HEK293 (cell line): ENCODE measurements at regions not wholly inside any gene's neighbourhood (a gene's known extent, or its start where the extent isn't known, plus 50 kb on each side); places are given as distances from the start of the nearest gene placed in this dataset.

ENCODE experiments used
- CTCF ChIA-PET: fragments of 350-600 bp; formaldehyde crosslinking; extraction: SDS; loops from one replicate; lab custom pipeline; 2021; ENCODE audit warnings: antibody characterized with exemption; lab: Yijun Ruan, JAX
- POLR2A ChIA-PET: fragments of 300-600 bp; formaldehyde crosslinking; extraction: SDS; loops from one replicate; lab custom pipeline; 2020; ENCODE audit warnings: antibody characterized with exemption, inconsistent platforms; lab: Yijun Ruan, JAX
- H3K27ac ChIP-seq: fragments of 200-500 bp; sonication (Bioruptor generic); 2 replicates; pipeline ENCODE4 v1.5.1; 2014; ENCODE audit warnings: low read depth, low read length, control low read depth, inconsistent platforms; ENCODE audit errors: extremely low read depth
- H3K36me3 ChIP-seq, 2 experiments: fragments of 200-500 bp in 1 of 2; sonication (Bioruptor generic) in 1 of 2; 1 replicate in 1 of 2; 2 replicates in 1 of 2; pipeline ENCODE4 v1.5.1; 2014 to 2017; ENCODE audit warnings: inconsistent platforms in 2 of 2, low read length in 2 of 2; ENCODE audit not compliant: control insufficient read depth in 2 of 2, insufficient read depth in 1 of 2
- H3K4me1 ChIP-seq: fragments of 200-500 bp; sonication (Bioruptor generic); 2 replicates; pipeline ENCODE4 v1.5.1; 2014; ENCODE audit warnings: mild to moderate bottlenecking, low read length, inconsistent platforms; ENCODE audit not compliant: control insufficient read depth, insufficient read depth
- H3K4me3 ChIP-seq: 2 replicates; pipeline ENCODE4 v1.5.1; 2011; ENCODE audit warnings: low read depth, mild to moderate bottlenecking, control low read depth, low read length, moderate library complexity
- H3K9me3 ChIP-seq: fragments of 200-500 bp; sonication (Bioruptor generic); 2 replicates; pipeline ENCODE4 v1.5.1; 2014; ENCODE audit warnings: low read depth, low read length, inconsistent platforms; ENCODE audit not compliant: control insufficient read depth, insufficient read depth
- ATF2 ChIP-seq: fragments of 450-650 bp; formaldehyde crosslinking; IDR thresholded peaks from 2 replicates; pipeline ENCODE4 v1.5.1; 2016; ENCODE audit warnings: missing biosample characterization, missing genetic modification characterization, low read depth
- ELK4 ChIP-seq: IDR thresholded peaks from 2 replicates; pipeline ENCODE4 v1.6.1; 2011; ENCODE audit warnings: mild to moderate bottlenecking, low read depth, low read length, borderline replicate concordance
- GLI2 ChIP-seq: fragments of 450-650 bp; formaldehyde crosslinking; IDR thresholded peaks from 2 replicates; pipeline ENCODE4; 2017; ENCODE audit warnings: missing biosample characterization, missing genetic modification characterization, low read depth, borderline replicate concordance
- GLIS2 ChIP-seq: fragments of 450-650 bp; formaldehyde crosslinking; IDR thresholded peaks from 2 replicates; pipeline ENCODE4 v1.5.1; 2016; ENCODE audit warnings: missing biosample characterization, missing genetic modification characterization
- HOXD13 ChIP-seq: sonication (generic); formaldehyde crosslinking; IDR thresholded peaks from 2 replicates; pipeline ENCODE4 v1.8.0; 2022; ENCODE audit warnings: missing genetic modification reagents, borderline replicate concordance
- RBAK ChIP-seq: fragments of 450-650 bp; formaldehyde crosslinking; IDR thresholded peaks from 2 replicates; pipeline ENCODE4 v1.5.1; 2016; ENCODE audit warnings: missing biosample characterization, missing genetic modification characterization
- REPIN1 ChIP-seq: fragments of 450-650 bp; formaldehyde crosslinking; IDR thresholded peaks from 2 replicates; pipeline ENCODE4 v1.5.1; 2017; ENCODE audit warnings: missing biosample characterization, missing genetic modification characterization, low read depth
- YY1 ChIP-seq: fragments of 450-650 bp; formaldehyde crosslinking; IDR thresholded peaks from 2 replicates; pipeline ENCODE4 v1.5.1; 2018; ENCODE audit warnings: missing biosample characterization, missing genetic modification characterization
- ZNF133 ChIP-seq: fragments of 450-650 bp; formaldehyde crosslinking; IDR thresholded peaks from 2 replicates; pipeline ENCODE4 v1.5.1; 2016; ENCODE audit warnings: missing biosample characterization, missing genetic modification characterization
- ZNF157 ChIP-seq: fragments of 450-650 bp; formaldehyde crosslinking; IDR thresholded peaks from 2 replicates; pipeline ENCODE4 v1.5.1; 2016; ENCODE audit warnings: missing biosample characterization, missing genetic modification characterization
- ZNF16 ChIP-seq: fragments of 450-650 bp; formaldehyde crosslinking; IDR thresholded peaks from 2 replicates; pipeline ENCODE4 v1.5.1; 2016; ENCODE audit warnings: low read depth, missing biosample characterization, missing genetic modification characterization
- ZNF169 ChIP-seq: fragments of 450-650 bp; formaldehyde crosslinking; IDR thresholded peaks from 2 replicates; pipeline ENCODE4 v1.5.1; 2016; ENCODE audit warnings: missing biosample characterization, missing genetic modification characterization
- ZNF175 ChIP-seq: fragments of 450-650 bp; formaldehyde crosslinking; IDR thresholded peaks from 2 replicates; pipeline ENCODE4 v1.5.1; 2016; ENCODE audit warnings: missing biosample characterization, missing genetic modification characterization
- ZNF2 ChIP-seq: fragments of 450-650 bp; formaldehyde crosslinking; IDR thresholded peaks from 2 replicates; pipeline ENCODE4 v1.5.1; 2016; ENCODE audit warnings: missing biosample characterization, missing genetic modification characterization
- ZNF354C ChIP-seq: fragments of 450-650 bp; formaldehyde crosslinking; IDR thresholded peaks from 2 replicates; pipeline ENCODE4 v1.5.1; 2016; ENCODE audit warnings: missing biosample characterization, missing genetic modification characterization, low read depth, borderline replicate concordance
- ZNF366 ChIP-seq: fragments of 450-650 bp; formaldehyde crosslinking; conservative IDR thresholded peaks from 2 replicates; pipeline ENCODE4 v1.5.1; 2016; ENCODE audit warnings: missing biosample characterization, missing genetic modification characterization
- ZNF398 ChIP-seq: fragments of 450-650 bp; formaldehyde crosslinking; IDR thresholded peaks from 2 replicates; pipeline ENCODE4 v1.5.1; 2017; ENCODE audit warnings: missing biosample characterization, missing genetic modification characterization
- ZNF449 ChIP-seq: fragments of 450-650 bp; formaldehyde crosslinking; IDR thresholded peaks from 2 replicates; pipeline ENCODE4 v1.5.1; 2017; ENCODE audit warnings: missing biosample characterization, mild to moderate bottlenecking, missing genetic modification characterization, moderate library complexity
- ZNF555 ChIP-seq: fragments of 450-650 bp; formaldehyde crosslinking; conservative IDR thresholded peaks from 2 replicates; pipeline ENCODE4 v1.5.1; 2017; ENCODE audit warnings: missing biosample characterization, mild to moderate bottlenecking, missing genetic modification characterization, inconsistent platforms
- ZNF596 ChIP-seq: fragments of 450-650 bp; IDR thresholded peaks from 2 replicates; pipeline ENCODE4 v1.5.0; 2018; ENCODE audit warnings: missing biosample characterization, mild to moderate bottlenecking, missing genetic modification characterization, moderate library complexity
- ZNF610 ChIP-seq: fragments of 450-650 bp; formaldehyde crosslinking; IDR thresholded peaks from 2 replicates; pipeline ENCODE4 v1.5.1; 2016; ENCODE audit warnings: missing biosample characterization, missing genetic modification characterization, borderline replicate concordance
- ZNF639 ChIP-seq: fragments of 450-650 bp; formaldehyde crosslinking; IDR thresholded peaks from 2 replicates; pipeline ENCODE4 v1.5.1; 2016; ENCODE audit warnings: missing biosample characterization, missing genetic modification characterization
- ZNF658 ChIP-seq: fragments of 450-650 bp; formaldehyde crosslinking; IDR thresholded peaks from 2 replicates; pipeline ENCODE4; 2016; ENCODE audit warnings: missing biosample characterization, missing genetic modification characterization
- ZNF664 ChIP-seq: fragments of 450-650 bp; formaldehyde crosslinking; IDR thresholded peaks from 2 replicates; pipeline ENCODE4 v1.5.1; 2016; ENCODE audit warnings: missing biosample characterization, missing genetic modification characterization
- ZNF707 ChIP-seq: fragments of 450-650 bp; formaldehyde crosslinking; IDR thresholded peaks from 2 replicates; pipeline ENCODE4 v1.5.1; 2016; ENCODE audit warnings: missing biosample characterization, missing genetic modification characterization
- ZNF768 ChIP-seq: fragments of 450-650 bp; formaldehyde crosslinking; IDR thresholded peaks from 2 replicates; pipeline ENCODE4 v1.5.1; 2018; ENCODE audit warnings: missing biosample characterization, mild to moderate bottlenecking, missing genetic modification characterization
- ZXDB ChIP-seq: fragments of 450-650 bp; formaldehyde crosslinking; IDR thresholded peaks from 2 replicates; pipeline ENCODE4 v1.5.1; 2016; ENCODE audit warnings: missing biosample characterization, missing genetic modification characterization

- no peak for TF ChIP-seq ZNF157 (tag by site-specific recombination)
- TF ChIP-seq ELK4: no peak
- Histone ChIP-seq H3K27ac (no peak overlapping the region), H3K4me1 (peaks cover 8% of the 10 kb centered on the region), H3K4me3 (no peak overlapping the region), H3K9me3 (no peaks in the 10 kb centered on the region), H3K36me3 (no peaks in the 10 kb centered on the region)
- ChIA-PET CTCF (interaction anchor here (0.5 kb wide), 1 partner anchor 37 kb away, joined by 3 read pairs; no protein-coding TSS in a partner anchor), POLR2A (no interaction called here)
Observed at GRCh38 chr6:154614641-154615040, 104.2 kb upstream of the CNKSR3 start.

- H3K4me1 ChIP-seq: peaks cover 8% of the 10 kb centered on the region
- ChIA-PET POLR2A (interaction anchor here (1.1 kb wide), 1 partner anchor 315 kb away, joined by 5 read pairs; no protein-coding TSS in a partner anchor), CTCF (interaction anchor here (0.6 to 1.0 kb wide), 6 partner anchors 13 to 338 kb away, joined by 3 to 6 read pairs (median 3); no protein-coding TSS in a partner anchor)
- no peaks in the 10 kb centered on the region for H3K36me3 ChIP-seq
- H3K9me3 ChIP-seq: no peaks in the 10 kb centered on the region
- no peak overlapping the region for H3K4me3 ChIP-seq
- peak overlapping the region; percentile 48; the same call in 1 of the 2 replicates for H3K27ac ChIP-seq
- TF ChIP-seq ZNF2 (tag by site-specific recombination) (peak; percentile 54; the same call in 1 of the 2 replicates), ZXDB (tag by site-specific recombination) (0 out of 2 replicates have a peak, but pooled peaks have one; percentile 67), HOXD13 (CRISPR knock-in tag) (no peak), ZNF133 (tag by site-specific recombination) (no peak), ZNF768 (tag by site-specific recombination) (no peak), ZNF555 (tag by site-specific recombination) (no peak), REPIN1 (tag by site-specific recombination) (no peak), GLI2 (tag by site-specific recombination) (no peak), ZNF354C (tag by site-specific recombination) (no peak), ZNF169 (no peak), ZNF366 (tag by site-specific recombination) (0 out of 2 replicates have a peak, but pooled peaks have one; percentile 38), ZNF658 (tag by site-specific recombination) (no peak), ATF2 (tag by site-specific recombination) (no peak), ZNF449 (tag by site-specific recombination) (no peak), ZNF596 (tag by site-specific recombination) (no peak), ZNF639 (tag by site-specific recombination) (no peak), ZNF175 (tag by site-specific recombination) (no peak), YY1 (tag by site-specific recombination) (0 out of 2 replicates have a peak, but pooled peaks have one; percentile 42), RBAK (no peak), ZNF16 (tag by site-specific recombination) (no peak), ZNF664 (tag by site-specific recombination) (no peak), GLIS2 (tag by site-specific recombination) (peak; percentile 100), ZNF398 (peak; percentile 36; the same call in 1 of the 2 replicates), ZNF707 (tag by site-specific recombination) (no peak), ZNF610 (tag by site-specific recombination) (peak; percentile 68; the same call in 1 of the 2 replicates)
Observed at GRCh38 chr6:154615483-154616025, 105.1 kb upstream of the CNKSR3 start.
